GM12878 (cell line): ENCODE measurements at regions not wholly inside any gene's neighbourhood (a gene's known extent, or its start where the extent isn't known, plus 50 kb on each side); places are given as distances from the start of the nearest gene placed in this dataset.

Source experiments
- ATAC-seq: fragments of 200-7000 bp; cut with Tn5 transposase; 3 replicates; pipeline ENCODE4 v1.9.1; 2020; ENCODE audit warnings: mild to moderate bottlenecking, moderate library complexity
- BruUV-seq: library from RNA; stranded (reverse); fragments of 400-500 nt; replicated peaks from 2 replicates; lab custom pipeline; 2021; lab: Mats Ljungman, UMichigan
- CTCF ChIA-PET: fragments of 300-600 bp; sonication (Branson Sonifier 250); formaldehyde crosslinking; extraction: SDS; loops from one replicate; lab custom pipeline; 2021; ENCODE audit warnings: inconsistent platforms; lab: Yijun Ruan, JAX
- POLR2A ChIA-PET: fragments of 350-600 bp; formaldehyde crosslinking; extraction: SDS; loops from one replicate; lab custom pipeline; 2021; ENCODE audit warnings: inconsistent platforms; lab: Charles Lee
- RAD21 ChIA-PET: fragments of 300-600 bp; sonication (Branson Sonifier 250); formaldehyde crosslinking; loops from one replicate; lab custom pipeline; 2023; ENCODE audit warnings: antibody characterized with exemption; ENCODE audit not compliant: unreplicated experiment; lab: Charles Lee
- SMC1A ChIA-PET: fragments of 300-600 bp; sonication (Branson Sonifier 250); formaldehyde crosslinking; loops from one replicate; lab custom pipeline; 2023; ENCODE audit not compliant: unreplicated experiment, uncharacterized antibody; lab: Charles Lee
- DNase-seq: peaks from one replicate; pipeline ENCODE4 v3.0.0-alpha.2; 2011; ENCODE audit warnings: low read depth, low spot score
- FAIRE-seq: peaks from 3 replicates; lab custom pipeline; 2011; peaks lifted over from hg19 to GRCh38; lab: Jason Lieb, UNC
- H2AFZ ChIP-seq: 2 replicates; pipeline ENCODE4 v1.6.0; 2011; ENCODE audit warnings: low read depth, low read length, control low read depth; ENCODE audit not compliant: control insufficient read depth
- H3K27ac ChIP-seq: 2 replicates; pipeline ENCODE4 v1.5.1; 2011; ENCODE audit warnings: control low read depth; ENCODE audit not compliant: control insufficient read depth, insufficient read depth
- H3K27me3 ChIP-seq, 2 experiments: replicated peaks in 1 of 2; 2 replicates each; pipeline versions ENCODE4 v1.6.0 to v1.6.1; 2011; ENCODE audit warnings: low read length in 1 of 2; ENCODE audit not compliant: control insufficient read depth in 2 of 2, insufficient read depth in 2 of 2
- H3K36me3 ChIP-seq, 2 experiments: 2 replicates each; pipeline ENCODE4 v1.5.1; 2011; ENCODE audit warnings: low read length in 1 of 2; ENCODE audit not compliant: control insufficient read depth in 2 of 2, insufficient read depth in 2 of 2
- H3K4me1 ChIP-seq: 2 replicates; pipeline ENCODE4 v1.6.1; 2011; ENCODE audit warnings: mild to moderate bottlenecking, low read length, moderate library complexity, mixed read lengths; ENCODE audit not compliant: control insufficient read depth, insufficient read depth
- H3K4me2 ChIP-seq: 2 replicates; pipeline ENCODE4 v1.6.0; 2011; ENCODE audit warnings: control low read depth; ENCODE audit not compliant: control insufficient read depth, insufficient read depth
- H3K4me3 ChIP-seq: fragments of 200-600 bp; sonication (generic); 2 replicates; pipeline ENCODE4 v1.5.1; 2016
- H3K79me2 ChIP-seq: 2 replicates; pipeline ENCODE4 v1.6.0; 2011; ENCODE audit warnings: low read length; ENCODE audit not compliant: control insufficient read depth, insufficient read depth
- H3K9ac ChIP-seq: 2 replicates; pipeline ENCODE4 v1.8.0; 2011; ENCODE audit warnings: low read length, control low read depth, mixed read lengths; ENCODE audit not compliant: control insufficient read depth, insufficient read depth
- H3K9me3 ChIP-seq: replicated peaks from 3 replicates; pipeline ENCODE4 v1.5.1; 2011; ENCODE audit warnings: mild to moderate bottlenecking, low read length; ENCODE audit not compliant: control insufficient read depth, insufficient read depth
- H4K20me1 ChIP-seq: 2 replicates; pipeline ENCODE4 v1.6.0; 2011; ENCODE audit not compliant: control insufficient read depth, insufficient read depth
- ATF3 ChIP-seq: IDR thresholded peaks from 2 replicates; pipeline ENCODE4 v1.6.1; 2011; ENCODE audit warnings: low read depth, mild to moderate bottlenecking, low read length, moderate library complexity, borderline replicate concordance; ENCODE audit errors: extremely low read depth
- ATF7 ChIP-seq: fragments of 450-650 bp; IDR thresholded peaks from 2 replicates; pipeline ENCODE4 v1.6.1; 2016; ENCODE audit warnings: low read depth, mild to moderate bottlenecking
- BMI1 ChIP-seq: fragments of 450-650 bp; IDR thresholded peaks from 2 replicates; pipeline ENCODE4 v1.6.1; 2016; ENCODE audit warnings: mild to moderate bottlenecking, moderate library complexity, borderline replicate concordance
- CBFB ChIP-seq: IDR thresholded peaks from 2 replicates; pipeline ENCODE4 v1.6.1; 2016; ENCODE audit warnings: antibody characterized with exemption, low read depth
- EP300 ChIP-seq, 2 experiments: fragments of 150-350 bp in 1 of 2; IDR thresholded peaks; 2 replicates each; pipeline ENCODE4 v1.6.1; 2011 to 2012; ENCODE audit warnings: low read depth in 2 of 2, low read length in 2 of 2, borderline replicate concordance in 1 of 2, improper control_type of control experiment in 1 of 2, inconsistent platforms in 1 of 2; ENCODE audit not compliant: control insufficient read depth in 1 of 2
- HDGF ChIP-seq: fragments of 450-650 bp; IDR thresholded peaks from 2 replicates; pipeline ENCODE4 v1.6.1; 2016; ENCODE audit warnings: antibody characterized with exemption
- KLF5 ChIP-seq: fragments of 450-650 bp; IDR thresholded peaks from 2 replicates; pipeline ENCODE4 v1.6.1; 2014; ENCODE audit warnings: mild to moderate bottlenecking; ENCODE audit not compliant: partially characterized antibody
- MAX ChIP-seq: IDR thresholded peaks from 2 replicates; pipeline ENCODE4 v1.6.1; 2012; ENCODE audit warnings: low read depth, low read length, improper control_type of control experiment
- MYB ChIP-seq: fragments of 150-350 bp; IDR thresholded peaks from 2 replicates; pipeline ENCODE4 v1.6.1; 2014; ENCODE audit warnings: mild to moderate bottlenecking, low read depth, low read length, borderline replicate concordance
- NR2C1 ChIP-seq: fragments of 450-650 bp; IDR thresholded peaks from 2 replicates; pipeline ENCODE4 v1.6.1; 2017; ENCODE audit warnings: antibody characterized with exemption, mild to moderate bottlenecking, moderate library complexity
- NRF1 ChIP-seq: conservative IDR thresholded peaks from 2 replicates; pipeline ENCODE4 v1.6.1; 2011; ENCODE audit warnings: mild to moderate bottlenecking, low read depth, low read length, improper control_type of control experiment
- POLR2A ChIP-seq: IDR thresholded peaks from 2 replicates; pipeline ENCODE4 v1.6.1; 2011; ENCODE audit warnings: low read depth, mild to moderate bottlenecking, low read length
- POU2F2 ChIP-seq: IDR thresholded peaks from 3 replicates; pipeline ENCODE4 v1.6.1; 2011; ENCODE audit warnings: low read depth, mild to moderate bottlenecking, low read length, borderline replicate concordance
- SIN3A ChIP-seq: IDR thresholded peaks from 2 replicates; pipeline ENCODE4 v1.6.1; 2012; ENCODE audit warnings: low read depth, low read length, improper control_type of control experiment
- WGBS: methylation state at CpG from one replicate; pipeline ENCODE4 v1.1.6; 2016; ENCODE audit warnings: low lambda C conversion rate; ENCODE audit not compliant: insufficient replicate concordance, insufficient coverage; ENCODE audit errors: missing lambda C conversion rate; 5-methylcytosine and 5-hydroxymethylcytosine counted together
- in situ Hi-C: fragments of 300-500 bp; cut with MboI; formaldehyde crosslinking; loops from 9 replicates; pipeline ENCODE4 v1.14.3; 2018; ENCODE audit warnings: mixed read lengths
- intact Hi-C: fragments of 100-400 bp; cut with micrococcal nuclease; formaldehyde crosslinking; loops from one replicate; pipeline ENCODE4 v1.14.2; 2022; ENCODE audit not compliant: unreplicated experiment
- TF ChIP-seq, protein P1 (sequence below): IDR thresholded peaks from 2 replicates; pipeline ENCODE4 v1.6.1; 2012; ENCODE audit warnings: low read length, inconsistent platforms

- ChIA-PET CTCF (no interaction called here), SMC1A (no interaction called here), RAD21 (no interaction called here)
- H3K4me2 ChIP-seq = no peak overlapping the region
- no TSS peak for BruUV-seq
- H4K20me1 ChIP-seq = no peaks in the 10 kb centered on the region
- DNase-seq (no peak), ATAC-seq (no peak)
- no peaks in the 10 kb centered on the region for H3K36me3 ChIP-seq
- intact Hi-C loops = no loop called here
- H3K79me2 ChIP-seq = no peaks in the 10 kb centered on the region
- TF ChIP-seq MAX (no peak), NRF1 (no peak), CBFB (no peak), HDGF (no peak), EP300 (IDR thresholded peaks at IDR 0.05; ENCODE audit: borderline replicate concordance in 1 of 2, control insufficient read depth in 1 of 2, low read depth in 2 of 2, low read length in 2 of 2) (no peak), NR2C1 (no peak), ATF7 (no peak), KLF5 (no peak), POU2F2 (no peak), ATF3 (no peak), MYB (no peak), POLR2A (no peak), BMI1 (no peak), SIN3A (no peak)
- TF ChIP-seq, protein P1, sequence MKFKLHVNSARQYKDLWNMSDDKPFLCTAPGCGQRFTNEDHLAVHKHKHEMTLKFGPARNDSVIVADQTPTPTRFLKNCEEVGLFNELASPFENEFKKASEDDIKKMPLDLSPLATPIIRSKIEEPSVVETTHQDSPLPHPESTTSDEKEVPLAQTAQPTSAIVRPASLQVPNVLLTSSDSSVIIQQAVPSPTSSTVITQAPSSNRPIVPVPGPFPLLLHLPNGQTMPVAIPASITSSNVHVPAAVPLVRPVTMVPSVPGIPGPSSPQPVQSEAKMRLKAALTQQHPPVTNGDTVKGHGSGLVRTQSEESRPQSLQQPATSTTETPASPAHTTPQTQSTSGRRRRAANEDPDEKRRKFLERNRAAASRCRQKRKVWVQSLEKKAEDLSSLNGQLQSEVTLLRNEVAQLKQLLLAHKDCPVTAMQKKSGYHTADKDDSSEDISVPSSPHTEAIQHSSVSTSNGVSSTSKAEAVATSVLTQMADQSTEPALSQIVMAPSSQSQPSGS = no peak
- TF ChIP-seq, all 136 proteins: peak for 0
- Histone ChIP-seq H3K4me1 (0 out of 2 replicates have a peak, but pooled peaks cover 3% of the 10 kb centered on the region), H3K27me3 (no peaks in the 10 kb centered on the region), H3K9ac (no peak overlapping the region), H2AFZ (no peak overlapping the region), H3K27ac (no peak overlapping the region), H3K9me3 (no peaks in the 10 kb centered on the region), H3K4me3 (no peak overlapping the region)
- POLR2A ChIA-PET = no interaction called here
- in situ Hi-C loops = no loop called here
- no peak for FAIRE-seq
- 35% methylated on average over 3 of the region's 3 CpGs for WGBS
Measured at GRCh38 chr14:96953875-96954185, 156.6 kb downstream of the VRK1 start.
